Epithelial cell of esophagus (primary cell): ENCODE measurements at regions not wholly inside any gene's neighbourhood (a gene's known extent, or its start where the extent isn't known, plus 50 kb on each side); places are given as distances from the start of the nearest gene placed in this dataset.
A peak's percentile ranks its signal among the peaks of the same experiment; 100 is the strongest.

Experiments
- DNase-seq: peaks from one replicate; pipeline ENCODE4 v3.0.0; 2010; ENCODE audit warnings: low read depth
- H3K4me3 ChIP-seq: 2 replicates; pipeline ENCODE4 v1.5.1; 2011; ENCODE audit warnings: mild to moderate bottlenecking, low read length, control low read depth
- CTCF ChIP-seq: IDR thresholded peaks from 2 replicates; pipeline ENCODE4 v1.5.1; 2011; ENCODE audit warnings: low read depth, mild to moderate bottlenecking, low read length, control low read depth, inconsistent platforms; ENCODE audit not compliant: insufficient read depth; ENCODE audit errors: missing control alignments

GRCh38 chr3:147141516-147142288 lies 264.6 kb downstream of the ZIC4 start:
- no peak for TF ChIP-seq CTCF
- DNase-seq: no peak
- H3K4me3 ChIP-seq: no peak overlapping the region

- TF ChIP-seq CTCF: no peak
- H3K4me3 ChIP-seq: no peak overlapping the region
- no peak for DNase-seq
Observed at GRCh38 chr3:147139341-147139740, 267.0 kb downstream of the ZIC4 start.

- DNase-seq: no peak
- TF ChIP-seq CTCF: no peak
- H3K4me3 ChIP-seq: no peak overlapping the region
Observed at GRCh38 chr3:147132168-147132567, 274.2 kb downstream of the ZIC4 start.

- H3K4me3 ChIP-seq: no peak overlapping the region
- TF ChIP-seq CTCF: no peak
- no peak for DNase-seq
Observed at GRCh38 chr3:147130461-147130860, 275.9 kb downstream of the ZIC4 start.

GRCh38 chr3:147129665-147130064 lies 276.7 kb downstream of the ZIC4 start:
- TF ChIP-seq CTCF: no peak
- H3K4me3 ChIP-seq: no peak overlapping the region
- DNase-seq: no peak

- no peak for DNase-seq
- no peak for TF ChIP-seq CTCF
- no peak overlapping the region for H3K4me3 ChIP-seq
Observed at GRCh38 chr3:147122350-147122749, 284.0 kb downstream of the ZIC4 start.

- H3K4me3 ChIP-seq: no peak overlapping the region
- TF ChIP-seq CTCF: peak; percentile 30
Observed at GRCh38 chr3:147119989-147120388, 286.4 kb downstream of the ZIC4 start.

More at GRCh38 chr3:147119989-147120388, 286.4 kb downstream of the ZIC4 start:
- DNase-seq: peak; percentile 3
